K562 (cell line): ENCODE measurements at regions not wholly inside any gene's neighbourhood (a gene's known extent, or its start where the extent isn't known, plus 50 kb on each side); places are given as distances from the start of the nearest gene placed in this dataset.

Experiments
- E2F6 ChIP-seq, 2 experiments: IDR thresholded peaks; 2 replicates each; pipeline ENCODE4 v1.6.1; 2011; ENCODE audit warnings: borderline replicate concordance in 1 of 2, control low read depth in 1 of 2, low read depth in 1 of 2, low read length in 1 of 2, mild to moderate bottlenecking in 1 of 2, mixed read lengths in 1 of 2, moderate library complexity in 1 of 2; ENCODE audit not compliant: insufficient read depth in 1 of 2, insufficient read length in 1 of 2, poor library complexity in 1 of 2, severe bottlenecking in 1 of 2; ENCODE audit errors: extremely low read depth in 1 of 2
- HCFC1 ChIP-seq: IDR thresholded peaks from 2 replicates; pipeline ENCODE4 v1.6.1; 2012; ENCODE audit warnings: low read depth, low read length, improper control_type of control experiment
- MXI1 ChIP-seq: IDR thresholded peaks from 2 replicates; pipeline ENCODE4 v1.6.1; 2011; ENCODE audit warnings: low read depth, mild to moderate bottlenecking, improper control_type of control experiment, low read length
- NEUROD1 ChIP-seq: fragments of 150-350 bp; IDR thresholded peaks from 2 replicates; pipeline ENCODE4 v1.6.1; 2014; ENCODE audit warnings: borderline replicate concordance, low read length, low read depth; ENCODE audit not compliant: partially characterized antibody
- NFIX ChIP-seq: fragments of 250-450 bp; sonication (Bioruptor Pico); IDR thresholded peaks from 2 replicates; pipeline ENCODE4 v1.4.0; 2020; ENCODE audit warnings: low read depth, mild to moderate bottlenecking, moderate library complexity
- POLR2H ChIP-seq: IDR thresholded peaks from 2 replicates; pipeline ENCODE4 v1.6.1; 2016; ENCODE audit warnings: missing genetic modification characterization, low read depth, mild to moderate bottlenecking, control low read depth, missing compliant biosample characterization, moderate library complexity
- PPARD ChIP-seq: fragments of 250-450 bp; sonication (Bioruptor Pico); IDR thresholded peaks from 2 replicates; pipeline ENCODE4 v1.8.0; 2022; ENCODE audit warnings: inconsistent platforms, mild to moderate bottlenecking, moderate library complexity
- SMARCC2 ChIP-seq: fragments of 450-650 bp; IDR thresholded peaks from 2 replicates; pipeline ENCODE4 v1.6.1; 2017; ENCODE audit warnings: antibody characterized with exemption, moderate library complexity, mild to moderate bottlenecking, low read depth
- ZNF253 ChIP-seq: fragments of 250-450 bp; sonication (Bioruptor Pico); conservative IDR thresholded peaks from 2 replicates; pipeline ENCODE4 v1.6.1; 2021; ENCODE audit warnings: mild to moderate bottlenecking
- ZNF316 ChIP-seq: fragments of 450-650 bp; IDR thresholded peaks from 2 replicates; pipeline ENCODE4 v1.6.1; 2016
- ZNF696 ChIP-seq: fragments of 250-450 bp; sonication (Bioruptor Pico); conservative IDR thresholded peaks from 2 replicates; pipeline ENCODE4 v1.4.0; 2020; ENCODE audit warnings: mild to moderate bottlenecking, moderate library complexity
- TF ChIP-seq, protein P1 (sequence below), 2 experiments: fragments of 450-650 bp in 1 of 2; sonication (generic) in 1 of 2; formaldehyde crosslinking in 1 of 2; IDR thresholded peaks; 2 replicates each; pipeline versions ENCODE4 v1.7.1 to v1.9.0; 2016 to 2022; ENCODE audit warnings: inconsistent platforms in 1 of 2, mild to moderate bottlenecking in 1 of 2, missing genetic modification reagents in 1 of 2

DNA sequence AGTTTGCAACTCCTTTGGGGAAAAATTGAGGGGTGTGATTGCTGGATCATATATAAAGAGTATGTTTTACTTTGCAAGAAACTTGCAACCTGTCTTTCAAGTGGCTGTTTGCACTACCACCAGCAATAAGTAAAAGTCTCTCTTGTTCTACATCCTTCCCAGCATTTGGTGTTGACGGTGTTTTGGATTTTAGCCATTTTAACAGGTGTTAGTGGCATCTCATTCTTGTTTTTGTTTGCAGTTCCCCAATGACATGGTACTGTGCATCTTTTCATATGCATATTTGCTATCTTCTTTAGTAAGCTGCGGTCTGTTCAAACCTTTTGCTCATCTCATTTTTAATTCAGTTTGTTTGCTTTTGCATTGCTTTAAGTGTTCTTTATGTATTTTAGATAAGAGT, 535.5 kb downstream of the LRRIQ3 start (continued):
- TF ChIP-seq, protein P1, sequence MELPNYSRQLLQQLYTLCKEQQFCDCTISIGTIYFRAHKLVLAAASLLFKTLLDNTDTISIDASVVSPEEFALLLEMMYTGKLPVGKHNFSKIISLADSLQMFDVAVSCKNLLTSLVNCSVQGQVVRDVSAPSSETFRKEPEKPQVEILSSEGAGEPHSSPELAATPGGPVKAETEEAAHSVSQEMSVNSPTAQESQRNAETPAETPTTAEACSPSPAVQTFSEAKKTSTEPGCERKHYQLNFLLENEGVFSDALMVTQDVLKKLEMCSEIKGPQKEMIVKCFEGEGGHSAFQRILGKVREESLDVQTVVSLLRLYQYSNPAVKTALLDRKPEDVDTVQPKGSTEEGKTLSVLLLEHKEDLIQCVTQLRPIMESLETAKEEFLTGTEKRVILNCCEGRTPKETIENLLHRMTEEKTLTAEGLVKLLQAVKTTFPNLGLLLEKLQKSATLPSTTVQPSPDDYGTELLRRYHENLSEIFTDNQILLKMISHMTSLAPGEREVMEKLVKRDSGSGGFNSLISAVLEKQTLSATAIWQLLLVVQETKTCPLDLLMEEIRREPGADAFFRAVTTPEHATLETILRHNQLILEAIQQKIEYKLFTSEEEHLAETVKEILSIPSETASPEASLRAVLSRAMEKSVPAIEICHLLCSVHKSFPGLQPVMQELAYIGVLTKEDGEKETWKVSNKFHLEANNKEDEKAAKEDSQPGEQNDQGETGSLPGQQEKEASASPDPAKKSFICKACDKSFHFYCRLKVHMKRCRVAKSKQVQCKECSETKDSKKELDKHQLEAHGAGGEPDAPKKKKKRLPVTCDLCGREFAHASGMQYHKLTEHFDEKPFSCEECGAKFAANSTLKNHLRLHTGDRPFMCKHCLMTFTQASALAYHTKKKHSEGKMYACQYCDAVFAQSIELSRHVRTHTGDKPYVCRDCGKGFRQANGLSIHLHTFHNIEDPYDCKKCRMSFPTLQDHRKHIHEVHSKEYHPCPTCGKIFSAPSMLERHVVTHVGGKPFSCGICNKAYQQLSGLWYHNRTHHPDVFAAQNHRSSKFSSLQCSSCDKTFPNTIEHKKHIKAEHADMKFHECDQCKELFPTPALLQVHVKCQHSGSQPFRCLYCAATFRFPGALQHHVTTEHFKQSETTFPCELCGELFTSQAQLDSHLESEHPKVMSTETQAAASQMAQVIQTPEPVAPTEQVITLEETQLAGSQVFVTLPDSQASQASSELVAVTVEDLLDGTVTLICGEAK (IDR thresholded peaks at IDR 0.05) = no peak
- TF ChIP-seq, protein P1 (CRISPR knock-in tag; IDR thresholded peaks at IDR 0.05) = no peak
- no peak for TF ChIP-seq NEUROD1
- TF ChIP-seq E2F6 (IDR thresholded peaks at IDR 0.05; ENCODE audit: borderline replicate concordance in 1 of 2, extremely low read depth in 1 of 2, insufficient read depth in 1 of 2, insufficient read length in 1 of 2, low read depth in 1 of 2, low read length in 1 of 2, poor library complexity in 1 of 2, severe bottlenecking in 1 of 2) = no peak
- no peak for TF ChIP-seq NFIX (CRISPR knock-in tag)
- TF ChIP-seq ZNF316 = no peak
- no peak for TF ChIP-seq SMARCC2
- no peak for TF ChIP-seq MXI1
- no peak for TF ChIP-seq HCFC1
- no peak for TF ChIP-seq ZNF696 (CRISPR knock-in tag)
- no peak for TF ChIP-seq PPARD (CRISPR knock-in tag)
- no peak for TF ChIP-seq POLR2H (tag)
- TF ChIP-seq ZNF253 (CRISPR knock-in tag) = no peak
